Stimulated activated CD8-positive, alpha-beta memory T cell treated with anti-CD3 and anti-CD28 coated beads, Interleukin-12 subunit alpha, Interleukin-12 subunit beta, amount 100 ng/mL, for 24 hours (primary cell): ENCODE measurements at regions not wholly inside any gene's neighbourhood (a gene's known extent, or its start where the extent isn't known, plus 50 kb on each side); places are given as distances from the start of the nearest gene placed in this dataset.
"Not testable (repeated sequence)": the region's sequence is repeated elsewhere in the genome, so short reads cannot be mapped to it uniquely, and the experiment has no call there.

ENCODE experiments used
- DNase-seq: peaks from one replicate; pipeline ENCODE4 v3.0.0-alpha.2; 2020; ENCODE audit errors: extremely low read depth

- not testable (repeated sequence) for DNase-seq
Observed at GRCh38 chr3:194924889-194925288, 239.2 kb downstream of the FAM43A start.

- no peak for DNase-seq
Observed at GRCh38 chr3:194925614-194926013, 239.9 kb downstream of the FAM43A start.

GRCh38 chr3:194928227-194928626 is 242.5 kb downstream of the FAM43A start:
- no peak for DNase-seq

- no peak for DNase-seq
Observed at GRCh38 chr3:194928831-194929577, 243.3 kb downstream of the FAM43A start.

DNA sequence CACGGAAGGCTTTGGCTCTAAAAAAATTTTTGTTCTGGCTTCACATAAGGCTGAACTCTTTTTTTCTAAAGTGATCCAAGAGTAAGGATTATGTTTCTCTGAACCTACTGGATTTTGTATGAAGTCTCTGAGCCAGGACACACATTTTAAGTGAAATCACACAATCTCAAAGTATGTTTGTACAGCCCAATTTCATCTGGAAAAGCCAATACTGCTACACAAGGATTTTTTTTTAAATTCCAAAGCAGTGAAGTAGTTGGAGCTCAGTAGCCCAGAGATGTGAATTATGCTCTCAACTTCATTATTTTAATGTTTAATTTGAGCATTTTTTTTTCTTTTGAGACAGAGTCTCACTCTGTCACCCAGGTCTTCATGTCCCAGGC is 243.9 kb downstream of the FAM43A start:
- DNase-seq = no peak

DNA sequence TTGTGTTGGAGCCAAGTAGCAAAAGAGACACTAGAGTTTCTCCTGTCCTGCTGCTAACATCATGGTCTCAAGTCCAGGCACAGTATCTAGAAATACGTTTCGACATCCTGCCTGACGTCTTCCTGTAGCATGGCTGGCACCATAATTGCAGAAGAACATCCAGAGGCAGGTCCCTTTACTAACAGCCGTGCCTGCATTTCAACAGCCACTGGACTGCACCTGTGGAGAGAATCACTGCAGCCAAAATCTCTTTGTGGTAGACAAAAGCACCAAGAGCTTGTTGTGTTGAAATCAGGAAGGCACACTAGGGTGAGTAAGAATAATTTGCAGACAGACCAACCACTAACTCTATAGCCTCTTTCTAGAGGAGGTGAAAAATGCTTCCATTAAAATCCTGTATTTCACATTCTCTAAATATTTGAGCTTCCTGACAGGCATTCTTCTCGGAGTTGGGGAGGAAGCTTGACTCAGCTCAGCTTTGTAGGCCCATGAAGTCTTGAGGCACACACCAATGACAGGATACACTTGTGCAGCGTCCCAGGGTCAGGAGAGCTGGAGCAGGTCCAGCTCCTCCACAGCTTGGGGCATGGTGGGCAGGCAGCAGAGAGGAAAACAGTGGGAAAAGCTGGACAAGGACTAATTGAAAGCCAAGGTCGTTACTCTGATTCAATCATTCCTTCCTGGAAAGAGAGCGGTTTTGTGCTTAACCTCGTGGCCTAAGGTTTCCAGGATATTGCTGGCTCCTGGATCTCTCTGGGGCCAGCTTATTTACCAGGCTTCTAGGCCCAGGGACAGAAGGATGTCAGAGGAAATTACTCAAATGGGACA is 244.9 kb downstream of the FAM43A start:
- DNase-seq = no peak

GRCh38 chr3:194931347-194931746 is 245.7 kb downstream of the FAM43A start:
- DNase-seq = no peak

DNA sequence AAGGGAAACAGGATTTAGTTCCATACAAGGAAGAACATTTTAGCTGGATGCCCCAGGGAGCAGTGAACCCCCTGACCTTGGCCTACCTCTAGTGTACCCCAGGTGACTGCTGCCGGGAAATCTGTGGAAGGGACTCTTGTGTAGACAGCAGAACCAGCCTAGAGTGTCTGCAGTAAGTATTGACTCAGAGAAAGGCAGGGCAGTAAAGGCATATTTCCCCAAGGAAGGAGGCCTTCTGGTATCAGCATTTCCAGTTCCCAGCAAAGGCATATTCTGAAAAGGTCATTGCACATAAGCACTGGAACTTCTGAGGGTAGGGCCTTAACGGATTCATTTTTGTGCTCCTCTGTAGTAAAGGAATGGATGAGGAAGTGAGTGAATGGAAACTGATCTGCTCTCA is 246.2 kb downstream of the FAM43A start:
- DNase-seq = no peak

- no peak for DNase-seq
Observed at GRCh38 chr3:194933465-194933864, 247.8 kb downstream of the FAM43A start.

GRCh38 chr3:194935061-194935460 is 249.4 kb downstream of the FAM43A start:
- DNase-seq = no peak

- no peak for DNase-seq
Observed at GRCh38 chr3:194935632-194936470, 250.2 kb downstream of the FAM43A start.

DNA sequence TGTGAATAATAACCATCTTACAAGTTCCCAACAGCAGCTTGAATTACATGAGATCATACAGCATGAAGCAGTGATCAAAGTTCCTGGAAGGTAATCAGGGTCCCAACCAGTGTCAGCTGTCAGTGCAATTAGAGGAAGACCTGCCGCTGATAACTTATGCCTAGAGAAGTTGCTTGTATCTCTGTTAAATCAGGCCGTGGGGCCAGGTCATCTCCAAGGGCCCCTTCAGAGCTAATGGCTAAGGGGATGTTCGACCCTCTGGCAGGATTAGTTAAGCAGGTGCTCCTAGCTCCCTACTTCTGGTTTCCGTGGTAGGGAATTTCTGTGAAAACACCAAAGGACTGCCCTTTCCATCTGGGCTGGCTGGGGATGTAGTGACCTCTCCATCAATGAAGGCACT is 251.0 kb downstream of the FAM43A start:
- DNase-seq = no peak

- no peak for DNase-seq
Observed at GRCh38 chr3:194937144-194937543, 251.5 kb downstream of the FAM43A start.

DNA sequence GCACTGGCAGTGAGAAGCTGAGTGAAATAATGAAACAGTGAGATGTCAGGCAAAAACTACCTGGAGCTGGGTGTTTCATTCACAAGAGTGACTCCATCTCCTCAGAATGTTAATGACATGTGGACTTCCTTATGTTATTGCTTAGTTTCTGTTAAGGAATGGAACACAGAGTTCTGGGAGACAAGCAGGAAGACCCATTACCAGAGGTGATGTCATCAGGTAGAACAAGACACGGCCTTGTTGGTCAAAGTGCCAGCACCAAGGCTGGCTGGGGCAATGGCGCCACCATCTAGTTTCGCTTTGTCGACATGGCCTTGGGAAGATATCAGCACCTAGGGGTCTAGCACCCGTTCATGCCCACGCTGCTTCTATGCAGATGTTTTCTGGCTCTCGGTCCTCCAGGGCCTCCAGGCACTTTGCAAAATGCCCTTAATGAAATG is 252.2 kb downstream of the FAM43A start:
- no peak for DNase-seq

DNA sequence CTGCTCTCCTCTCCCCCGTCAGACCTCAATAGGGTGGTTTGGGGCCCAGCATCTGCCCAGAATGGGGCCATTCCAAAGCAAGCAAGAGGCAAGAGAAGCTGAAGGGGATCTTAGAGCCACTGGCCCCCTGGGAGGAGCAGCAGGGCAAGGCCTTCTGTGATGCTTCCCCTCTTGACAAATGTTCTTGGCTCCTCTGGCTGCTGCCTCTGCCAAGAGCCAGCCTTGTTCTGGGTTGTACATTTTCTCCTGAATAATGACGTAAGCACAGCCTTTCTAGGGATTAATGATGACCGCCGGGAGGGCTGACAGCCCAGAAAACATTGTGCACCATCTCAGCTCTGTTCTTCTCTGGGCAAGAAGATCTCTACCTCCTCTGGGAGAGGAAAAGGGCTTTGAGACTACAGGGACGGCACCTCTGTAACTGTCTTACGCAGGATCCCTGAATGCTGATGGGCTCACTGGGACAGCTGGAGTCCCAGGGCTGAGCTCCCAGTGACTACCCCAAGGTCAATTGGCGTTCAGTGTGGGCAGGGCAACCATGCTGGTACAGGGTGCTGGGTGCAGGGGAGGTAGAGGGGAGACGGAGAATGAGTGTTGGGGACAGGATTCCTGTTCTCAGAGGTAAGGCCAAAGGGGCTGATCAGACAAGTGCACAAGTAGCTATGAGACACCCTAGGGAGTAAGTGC is 253.3 kb downstream of the FAM43A start:
- no peak for DNase-seq

DNA sequence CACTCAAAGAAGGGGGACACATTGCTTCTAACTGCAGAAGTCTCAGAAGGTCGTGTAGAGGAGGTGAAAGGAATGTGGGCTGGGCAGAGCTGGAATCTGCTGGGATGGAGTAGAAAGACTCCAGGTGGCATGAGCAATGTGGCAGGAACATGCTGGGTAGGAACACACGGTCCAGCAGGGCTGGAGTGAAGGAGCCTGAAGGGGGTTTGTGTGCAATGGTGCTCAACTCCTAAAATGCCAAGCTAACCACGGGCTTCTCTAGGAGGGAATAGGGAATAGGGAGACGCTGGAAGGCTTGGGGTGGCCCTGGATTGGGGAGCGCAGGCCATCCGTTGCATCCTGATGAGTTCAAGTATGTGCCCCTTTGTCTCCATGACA is 253.8 kb downstream of the FAM43A start:
- no peak for DNase-seq

DNA sequence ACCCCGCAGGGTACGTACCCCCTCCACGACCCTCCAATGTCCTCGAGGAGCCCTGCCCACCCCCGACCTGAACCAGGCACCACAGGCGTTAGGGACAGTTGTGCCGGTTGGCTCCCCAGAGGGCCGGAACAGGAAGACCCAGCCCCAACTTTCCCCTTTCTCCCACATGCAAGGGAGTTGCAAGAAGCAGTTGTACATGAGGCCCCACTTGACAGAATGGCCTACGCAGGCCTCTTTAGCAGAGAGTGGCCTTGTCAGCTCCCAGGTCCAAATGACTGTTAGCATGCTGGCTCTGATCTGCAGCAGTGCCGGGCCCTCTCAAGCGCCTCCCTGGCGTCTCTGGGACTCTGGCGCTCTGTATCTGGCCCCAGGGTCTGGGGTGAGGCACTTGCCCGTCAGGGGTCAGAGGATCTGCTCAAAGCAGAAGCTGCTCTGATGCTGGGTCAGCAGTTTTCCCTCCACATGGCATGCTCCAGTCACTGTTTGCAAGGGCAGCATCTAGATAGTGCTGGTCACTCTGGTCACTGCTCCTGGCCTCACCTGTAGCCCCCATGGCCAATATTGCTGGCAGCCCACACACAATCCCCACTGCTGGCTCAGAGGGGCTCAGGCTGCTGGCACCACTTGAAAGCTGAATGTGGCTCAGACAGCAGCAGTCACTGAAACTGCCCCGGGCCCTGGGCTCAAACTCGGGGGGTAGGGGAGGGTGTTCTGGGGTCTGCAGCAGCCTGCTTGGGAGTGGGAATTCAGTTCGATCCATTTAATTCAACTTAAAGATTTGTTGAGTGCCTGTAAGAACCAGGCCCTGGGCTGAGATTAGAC is 254.5 kb downstream of the FAM43A start:
- DNase-seq = no peak

- DNase-seq = no peak
Observed at GRCh38 chr3:194941360-194941955, 255.8 kb downstream of the FAM43A start.

- no peak for DNase-seq
Observed at GRCh38 chr3:194941956-194942511, 256.4 kb downstream of the FAM43A start.

- DNase-seq = no peak
Observed at GRCh38 chr3:194944526-194944925, 258.8 kb downstream of the FAM43A start.
